Testis (tissue), 2 donors: ENCODE measurements at regions not wholly inside any gene's neighbourhood (a gene's known extent, or its start where the extent isn't known, plus 50 kb on each side); places are given as distances from the start of the nearest gene placed in this dataset.

Experiments used
- DNase-seq: peaks from one replicate; pipeline ENCODE4 v3.0.0-alpha.2; 2019
- H3K27ac ChIP-seq, 2 donors: fragments of 200-600 bp; sonication (generic); one replicate each; pipeline ENCODE4 v1.5.1; 2019
- H3K27me3 ChIP-seq: fragments of 200-600 bp; sonication (generic); one replicate; pipeline ENCODE4 v1.5.1; 2019
- H3K36me3 ChIP-seq: fragments of 200-600 bp; sonication (generic); one replicate; pipeline ENCODE4 v1.5.1; 2017; ENCODE audit warnings: low read depth; ENCODE audit errors: missing control alignments
- H3K4me1 ChIP-seq: fragments of 200-600 bp; sonication (generic); one replicate; pipeline ENCODE4 v1.5.1; 2019
- H3K4me3 ChIP-seq, 2 donors: fragments of 200-600 bp; sonication (generic); one replicate each; pipeline ENCODE4 v1.5.1; 2017 to 2019
- H3K9me3 ChIP-seq: fragments of 200-600 bp; sonication (generic); one replicate; pipeline ENCODE4 v1.5.1; 2017
- POLR2A ChIP-seq: fragments of 450-650 bp; IDR thresholded peaks from one replicate; pipeline ENCODE4 v1.6.1; 2017; ENCODE audit warnings: antibody characterized with exemption, mild to moderate bottlenecking, moderate library complexity
- WGBS, 2 donors: methylation state at CpG; one replicate each; pipeline ENCODE4 v1.1.5; 2018; 5-methylcytosine and 5-hydroxymethylcytosine counted together
- intact Hi-C: fragments of 100-400 bp; cut with DNase I; formaldehyde crosslinking; loops from one replicate; pipeline ENCODE4 v1.15.1; 2023; ENCODE audit warnings: low total_unique reads
- TF ChIP-seq, protein P1 (sequence below), 3 experiments: fragments of 450-650 bp in 2 of 3; fragments of 200-600 bp in 1 of 3; sonication (generic) in 1 of 3; IDR thresholded peaks; one replicate each; pipeline ENCODE4 v1.5.1; 2016 to 2019; ENCODE audit warnings: antibody characterized with exemption in 3 of 3, mild to moderate bottlenecking in 2 of 3, moderate library complexity in 1 of 3

DNA sequence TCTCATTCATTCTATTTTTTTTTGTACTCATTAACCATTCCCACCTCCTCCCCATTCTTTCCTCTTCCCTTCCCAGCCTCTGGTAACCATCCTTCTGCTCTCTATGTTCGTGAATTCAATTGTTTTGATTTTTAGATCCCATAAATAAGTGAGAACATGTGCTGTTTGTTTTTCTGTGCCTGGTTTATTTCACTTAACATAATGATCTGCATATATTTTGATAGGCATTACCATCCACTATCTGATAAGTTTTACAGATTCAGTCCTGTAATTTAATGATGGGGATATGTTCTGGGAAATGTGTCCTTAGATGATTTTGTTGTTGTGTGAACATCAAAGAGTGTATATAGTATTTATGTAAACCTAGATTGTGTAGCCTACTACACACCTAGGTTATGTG is 77.5 kb upstream of the CPHXL start:
- TF ChIP-seq, protein P1, sequence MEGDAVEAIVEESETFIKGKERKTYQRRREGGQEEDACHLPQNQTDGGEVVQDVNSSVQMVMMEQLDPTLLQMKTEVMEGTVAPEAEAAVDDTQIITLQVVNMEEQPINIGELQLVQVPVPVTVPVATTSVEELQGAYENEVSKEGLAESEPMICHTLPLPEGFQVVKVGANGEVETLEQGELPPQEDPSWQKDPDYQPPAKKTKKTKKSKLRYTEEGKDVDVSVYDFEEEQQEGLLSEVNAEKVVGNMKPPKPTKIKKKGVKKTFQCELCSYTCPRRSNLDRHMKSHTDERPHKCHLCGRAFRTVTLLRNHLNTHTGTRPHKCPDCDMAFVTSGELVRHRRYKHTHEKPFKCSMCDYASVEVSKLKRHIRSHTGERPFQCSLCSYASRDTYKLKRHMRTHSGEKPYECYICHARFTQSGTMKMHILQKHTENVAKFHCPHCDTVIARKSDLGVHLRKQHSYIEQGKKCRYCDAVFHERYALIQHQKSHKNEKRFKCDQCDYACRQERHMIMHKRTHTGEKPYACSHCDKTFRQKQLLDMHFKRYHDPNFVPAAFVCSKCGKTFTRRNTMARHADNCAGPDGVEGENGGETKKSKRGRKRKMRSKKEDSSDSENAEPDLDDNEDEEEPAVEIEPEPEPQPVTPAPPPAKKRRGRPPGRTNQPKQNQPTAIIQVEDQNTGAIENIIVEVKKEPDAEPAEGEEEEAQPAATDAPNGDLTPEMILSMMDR (IDR thresholded peaks at IDR 0.05), result no peak
- no peak for TF ChIP-seq POLR2A
- Histone ChIP-seq H3K36me3 (no peaks in the 10 kb centered on the region), H3K27me3 (no peaks in the 10 kb centered on the region), H3K4me3 (no peak overlapping the region), H3K4me1 (no peaks in the 10 kb centered on the region), H3K9me3 (no peaks in the 10 kb centered on the region), H3K27ac (no peak overlapping the region)
- intact Hi-C loops, result no loop called here
- DNase-seq, result no peak
- WGBS, 2 donors, result 52 to 83% methylated on average over 1 of the region's 1 CpG

DNA sequence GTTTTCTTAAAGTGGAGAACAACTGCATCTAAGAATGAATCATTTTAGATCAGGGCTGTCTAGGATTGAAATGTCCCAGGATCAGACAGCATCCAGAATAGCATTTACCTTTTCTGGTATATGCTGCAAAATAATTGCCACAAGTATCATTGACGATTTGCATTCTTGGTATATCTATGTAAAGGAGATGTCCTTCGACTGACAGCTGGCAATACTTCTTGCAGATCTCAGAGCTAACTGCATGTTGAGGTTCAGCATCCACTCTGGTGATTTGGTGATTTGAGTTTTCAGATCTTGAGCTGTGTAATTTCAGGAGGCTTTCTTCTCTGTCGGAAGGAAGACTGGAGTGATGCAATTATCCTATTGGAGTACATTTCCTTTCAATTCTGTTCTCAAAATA is 78.1 kb upstream of the CPHXL start:
- 52 to 57% methylated on average over 3 of the region's 3 CpGs for WGBS, 2 donors
- no peaks in the 10 kb centered on the region for H3K4me1 ChIP-seq
- intact Hi-C loops, result no loop called here
- TF ChIP-seq, protein P1 (IDR thresholded peaks at IDR 0.05), result no peak
- no peak for TF ChIP-seq POLR2A
- H3K9me3 ChIP-seq, result no peaks in the 10 kb centered on the region
- DNase-seq, result no peak
- H3K27me3 ChIP-seq, result no peaks in the 10 kb centered on the region
- H3K27ac ChIP-seq, result no peak overlapping the region
- H3K36me3 ChIP-seq, result no peaks in the 10 kb centered on the region
- no peak overlapping the region for H3K4me3 ChIP-seq

DNA sequence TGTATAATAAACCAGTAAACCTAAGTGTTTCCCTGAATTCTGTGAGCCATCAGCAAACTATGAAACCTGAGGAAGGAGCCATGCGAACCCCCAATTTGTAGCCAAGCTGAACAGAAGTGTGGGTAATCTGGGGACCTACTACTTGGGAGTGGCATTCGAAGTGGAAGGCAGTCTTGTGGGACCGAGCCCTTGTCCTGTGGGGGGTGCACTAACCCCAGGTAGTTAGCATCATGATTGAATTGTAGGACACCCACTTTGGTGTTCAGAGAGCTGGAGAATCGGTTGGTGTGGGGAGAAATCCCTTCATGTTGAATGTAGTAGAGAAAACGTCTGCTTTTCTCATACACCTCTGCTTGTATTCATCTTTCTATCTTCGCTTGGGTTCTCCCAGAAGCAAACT is 79.7 kb upstream of the CPHXL start:
- Histone ChIP-seq H3K27ac (no peak overlapping the region), H3K4me1 (no peaks in the 10 kb centered on the region), H3K9me3 (no peaks in the 10 kb centered on the region), H3K27me3 (no peaks in the 10 kb centered on the region), H3K4me3 (no peak overlapping the region), H3K36me3 (no peaks in the 10 kb centered on the region)
- intact Hi-C loops, result no loop called here
- DNase-seq, result no peak
- WGBS, 2 donors, result 88 to 92% methylated on average over 6 of the region's 6 CpGs
- no peak for TF ChIP-seq POLR2A
- TF ChIP-seq, protein P1 (IDR thresholded peaks at IDR 0.05), result no peak

DNA sequence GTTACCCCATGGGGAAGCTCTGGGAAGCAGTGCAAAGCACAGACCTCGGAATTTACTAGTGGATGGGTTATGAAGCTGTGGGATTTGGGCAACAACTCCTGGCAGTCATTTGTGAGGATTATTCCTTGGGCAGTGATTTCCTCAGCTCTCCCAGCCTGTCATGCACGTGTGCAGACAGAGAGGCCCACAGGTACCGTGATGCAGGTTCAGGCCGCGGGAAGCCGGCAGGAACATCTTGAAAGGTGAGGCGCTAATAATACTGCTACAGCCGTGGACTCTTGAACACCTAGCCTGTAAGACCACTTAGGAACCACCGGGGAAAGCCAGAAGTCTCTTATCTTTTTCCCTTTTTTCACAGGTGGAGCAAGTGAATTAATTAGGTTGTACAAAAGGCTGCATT is 80.2 kb upstream of the CPHXL start:
- no peak for TF ChIP-seq POLR2A
- TF ChIP-seq, protein P1 (IDR thresholded peaks at IDR 0.05), result no peak
- no peak for DNase-seq
- Histone ChIP-seq H3K27me3 (no peaks in the 10 kb centered on the region), H3K4me3 (no peak overlapping the region), H3K9me3 (no peaks in the 10 kb centered on the region), H3K27ac (no peak overlapping the region), H3K4me1 (no peaks in the 10 kb centered on the region), H3K36me3 (no peaks in the 10 kb centered on the region)
- 69 to 87% methylated on average over 9 of the region's 9 CpGs for WGBS, 2 donors
- intact Hi-C loops, result no loop called here

DNA sequence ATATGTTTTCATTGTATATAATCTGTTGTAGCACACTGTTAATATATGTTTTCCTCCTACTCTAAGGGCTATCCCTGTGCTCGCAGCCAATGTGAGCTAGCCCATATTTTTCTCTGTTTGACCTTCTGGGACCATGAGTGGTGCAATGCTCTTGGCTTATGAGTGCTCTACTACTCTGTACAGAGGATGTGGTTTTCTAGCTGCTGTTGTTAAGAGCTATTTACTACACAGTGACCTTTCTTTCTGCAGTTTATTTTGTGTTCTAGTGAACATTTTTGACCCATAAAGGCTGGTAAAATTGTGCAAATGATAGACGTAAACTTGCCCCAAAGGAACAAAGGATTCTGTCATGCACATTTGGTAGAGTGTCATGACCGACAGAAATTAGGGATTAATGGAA is 84.1 kb upstream of the CPHXL start:
- DNase-seq, result no peak

More for the DNA sequence above, 84.1 kb upstream of the CPHXL start:
- 79 to 83% methylated on average over 3 of the region's 3 CpGs for WGBS, 2 donors
- Histone ChIP-seq H3K4me3 (no peak overlapping the region), H3K36me3 (no peaks in the 10 kb centered on the region), H3K27ac (no peak overlapping the region), H3K4me1 (no peaks in the 10 kb centered on the region), H3K27me3 (no peaks in the 10 kb centered on the region), H3K9me3 (no peaks in the 10 kb centered on the region)
- intact Hi-C loops, result no loop called here
- TF ChIP-seq POLR2A, result no peak
- TF ChIP-seq, protein P1 (IDR thresholded peaks at IDR 0.05), result no peak
